HL-60 (cell line): ENCODE measurements at regions not wholly inside any gene's neighbourhood (a gene's known extent, or its start where the extent isn't known, plus 50 kb on each side); places are given as distances from the start of the nearest gene placed in this dataset.

ENCODE experiments used
- CTCF ChIP-seq: IDR thresholded peaks from one replicate; pipeline ENCODE4 v1.5.1; 2011; ENCODE audit warnings: low read length, control low read depth, inconsistent platforms; ENCODE audit not compliant: insufficient read depth
- POLR2AphosphoS5 ChIP-seq: IDR thresholded peaks from 2 replicates; pipeline ENCODE4 v1.6.1; 2012; ENCODE audit warnings: low read depth
- TF ChIP-seq, protein P1 (sequence below): IDR thresholded peaks from 2 replicates; pipeline ENCODE4 v1.6.1; 2012; ENCODE audit warnings: low read depth; ENCODE audit not compliant: insufficient replicate concordance

DNA sequence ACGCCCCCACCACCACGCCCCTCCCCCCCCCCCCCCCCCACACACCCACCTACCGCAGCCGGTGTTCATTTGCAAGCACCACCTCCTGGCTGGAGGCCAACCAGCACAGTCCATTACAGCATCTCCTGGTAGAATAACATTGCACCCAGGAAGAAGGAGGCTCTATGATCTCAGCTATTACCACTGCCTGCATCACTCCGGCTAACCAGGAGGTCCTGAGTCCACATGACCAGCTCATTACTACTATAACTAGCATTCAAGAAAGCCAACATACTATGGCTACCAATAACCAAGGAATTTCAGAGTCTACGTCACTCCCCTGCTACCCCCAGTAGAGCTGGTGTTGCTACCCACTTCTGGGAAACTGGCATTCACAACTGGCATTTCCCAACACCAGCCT, 81.1 kb upstream of the ALOX12 start:
- no peak for TF ChIP-seq CTCF
- TF ChIP-seq, protein P1, sequence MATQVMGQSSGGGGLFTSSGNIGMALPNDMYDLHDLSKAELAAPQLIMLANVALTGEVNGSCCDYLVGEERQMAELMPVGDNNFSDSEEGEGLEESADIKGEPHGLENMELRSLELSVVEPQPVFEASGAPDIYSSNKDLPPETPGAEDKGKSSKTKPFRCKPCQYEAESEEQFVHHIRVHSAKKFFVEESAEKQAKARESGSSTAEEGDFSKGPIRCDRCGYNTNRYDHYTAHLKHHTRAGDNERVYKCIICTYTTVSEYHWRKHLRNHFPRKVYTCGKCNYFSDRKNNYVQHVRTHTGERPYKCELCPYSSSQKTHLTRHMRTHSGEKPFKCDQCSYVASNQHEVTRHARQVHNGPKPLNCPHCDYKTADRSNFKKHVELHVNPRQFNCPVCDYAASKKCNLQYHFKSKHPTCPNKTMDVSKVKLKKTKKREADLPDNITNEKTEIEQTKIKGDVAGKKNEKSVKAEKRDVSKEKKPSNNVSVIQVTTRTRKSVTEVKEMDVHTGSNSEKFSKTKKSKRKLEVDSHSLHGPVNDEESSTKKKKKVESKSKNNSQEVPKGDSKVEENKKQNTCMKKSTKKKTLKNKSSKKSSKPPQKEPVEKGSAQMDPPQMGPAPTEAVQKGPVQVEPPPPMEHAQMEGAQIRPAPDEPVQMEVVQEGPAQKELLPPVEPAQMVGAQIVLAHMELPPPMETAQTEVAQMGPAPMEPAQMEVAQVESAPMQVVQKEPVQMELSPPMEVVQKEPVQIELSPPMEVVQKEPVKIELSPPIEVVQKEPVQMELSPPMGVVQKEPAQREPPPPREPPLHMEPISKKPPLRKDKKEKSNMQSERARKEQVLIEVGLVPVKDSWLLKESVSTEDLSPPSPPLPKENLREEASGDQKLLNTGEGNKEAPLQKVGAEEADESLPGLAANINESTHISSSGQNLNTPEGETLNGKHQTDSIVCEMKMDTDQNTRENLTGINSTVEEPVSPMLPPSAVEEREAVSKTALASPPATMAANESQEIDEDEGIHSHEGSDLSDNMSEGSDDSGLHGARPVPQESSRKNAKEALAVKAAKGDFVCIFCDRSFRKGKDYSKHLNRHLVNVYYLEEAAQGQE = no peak
- TF ChIP-seq POLR2AphosphoS5 = no peak
